ENCODE measurements at regions not wholly inside any gene's neighbourhood (a gene's known extent, or its start where the extent isn't known, plus 50 kb on each side); places are given as distances from the start of the nearest gene placed in this dataset.
A peak's percentile ranks its signal among the peaks of the same experiment; 100 is the strongest.
"Not testable (repeated sequence)": the region's sequence is repeated elsewhere in the genome, so short reads cannot be mapped to it uniquely, and the experiment has no call there.

DNA sequence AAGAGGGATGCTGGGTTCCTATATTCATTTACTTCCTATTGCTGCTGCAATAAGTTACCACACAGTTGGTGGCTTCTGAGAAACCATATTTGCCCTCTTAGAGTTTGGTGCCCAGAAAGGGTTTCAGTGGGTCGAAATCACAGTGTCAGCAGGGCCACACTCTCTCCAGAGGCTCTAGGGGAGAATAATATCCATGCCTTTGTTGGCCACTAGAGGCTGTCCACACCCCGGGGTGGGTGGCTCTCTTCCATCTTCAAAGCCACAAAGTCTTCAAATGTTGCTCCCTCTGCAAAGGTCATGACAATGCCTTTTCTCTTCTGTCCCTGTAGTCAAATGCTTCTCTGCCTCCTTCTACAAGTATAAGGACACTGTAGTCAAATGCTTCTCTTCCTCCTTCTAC is 989.4 kb downstream of the CCSER2 start:
- no peaks in the 10 kb centered on the region for H3K27me3 Mint-ChIP-seq
- no peaks in the 10 kb centered on the region for H3K36me3 Mint-ChIP-seq
- H3K9me3 Mint-ChIP-seq = peaks cover 0 to 4% (median 2%) of the 10 kb centered on the region in 3 donors

DNA sequence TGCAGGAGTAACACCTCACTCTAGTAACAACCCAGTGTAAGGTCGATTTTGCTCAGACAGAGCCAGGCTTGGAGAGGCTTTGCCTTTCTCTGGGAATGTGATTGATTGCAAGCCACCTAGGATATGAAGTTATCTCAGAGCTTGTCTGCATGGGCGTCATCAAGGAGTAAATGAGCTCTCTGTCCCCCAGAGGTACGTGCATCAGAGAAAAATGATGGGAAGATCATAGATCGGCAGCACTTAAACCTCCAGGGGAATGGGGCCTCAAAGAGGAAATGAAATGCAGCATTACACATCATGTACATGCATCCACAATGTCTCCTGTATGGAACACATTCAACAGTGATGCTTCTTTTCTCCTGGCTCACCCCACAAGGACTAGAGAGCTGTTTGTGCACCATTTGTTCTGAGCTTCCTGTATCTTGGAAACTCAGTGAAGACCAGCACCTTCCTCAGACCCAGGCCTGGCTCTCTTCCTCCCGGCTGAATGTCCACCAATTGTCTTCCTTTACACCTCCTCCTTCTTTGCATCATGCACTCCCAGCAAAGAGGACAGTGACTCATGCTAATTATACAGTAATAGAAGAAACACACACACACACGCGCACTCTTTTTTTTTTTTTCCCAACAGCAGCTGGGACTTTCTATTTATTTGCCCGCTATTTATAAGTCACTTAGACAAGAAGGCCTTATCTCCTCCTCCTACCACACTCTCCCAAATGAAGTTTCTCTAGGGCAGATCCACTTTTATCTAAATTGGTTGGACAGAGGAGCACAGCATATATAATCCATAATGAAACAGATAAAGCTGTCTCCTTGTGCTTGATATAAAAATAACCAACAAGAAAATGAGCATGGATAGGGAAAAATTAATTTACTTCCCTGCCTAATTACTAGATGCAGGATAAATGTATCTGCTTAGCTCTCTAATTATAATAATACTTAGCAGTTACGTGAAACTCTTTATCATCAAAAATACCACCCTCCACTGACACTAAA is 990.7 kb downstream of the CCSER2 start:
- no peaks in the 10 kb centered on the region for H3K27me3 Mint-ChIP-seq
- no peak overlapping the region for H3K27ac Mint-ChIP-seq
- H3K4me3 Mint-ChIP-seq = no peak overlapping the region
- peaks cover 0 to 4% (median 2%) of the 10 kb centered on the region in 3 donors for H3K9me3 Mint-ChIP-seq
- no peaks in the 10 kb centered on the region for H3K36me3 Mint-ChIP-seq
- H3K4me1 Mint-ChIP-seq = no peaks in the 10 kb centered on the region

More for the DNA sequence above, 989.4 kb downstream of the CCSER2 start:
- no peak overlapping the region for H3K27ac Mint-ChIP-seq
- no peaks in the 10 kb centered on the region for H3K4me1 Mint-ChIP-seq
- H3K4me3 Mint-ChIP-seq = no peak overlapping the region

DNA sequence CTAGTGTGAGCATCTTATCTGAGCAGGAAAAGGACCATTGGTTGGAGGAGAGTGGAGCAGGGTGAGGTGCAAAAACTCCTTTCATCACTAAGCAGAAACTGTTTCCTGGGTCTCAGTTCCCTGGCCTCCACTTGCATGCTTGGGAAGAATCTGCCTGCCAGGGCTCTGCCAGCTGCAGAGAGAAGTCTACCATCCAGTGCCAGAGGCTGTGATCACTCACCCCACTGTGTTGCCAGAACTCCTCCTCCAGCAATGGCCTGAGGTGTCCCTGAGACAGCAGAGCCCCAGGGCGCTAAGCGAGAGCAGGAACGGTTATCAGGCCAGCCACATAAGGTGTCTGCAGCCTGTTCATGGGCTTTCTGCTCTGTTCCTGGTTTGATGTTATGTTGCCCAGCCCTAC is 991.4 kb downstream of the CCSER2 start:
- no peaks in the 10 kb centered on the region for H3K4me1 Mint-ChIP-seq
- peaks cover 0 to 4% (median 2%) of the 10 kb centered on the region in 3 donors for H3K9me3 Mint-ChIP-seq
- no peak overlapping the region for H3K27ac Mint-ChIP-seq
- no peaks in the 10 kb centered on the region for H3K27me3 Mint-ChIP-seq
- H3K36me3 Mint-ChIP-seq = no peaks in the 10 kb centered on the region
- H3K4me3 Mint-ChIP-seq = no peak overlapping the region

DNA sequence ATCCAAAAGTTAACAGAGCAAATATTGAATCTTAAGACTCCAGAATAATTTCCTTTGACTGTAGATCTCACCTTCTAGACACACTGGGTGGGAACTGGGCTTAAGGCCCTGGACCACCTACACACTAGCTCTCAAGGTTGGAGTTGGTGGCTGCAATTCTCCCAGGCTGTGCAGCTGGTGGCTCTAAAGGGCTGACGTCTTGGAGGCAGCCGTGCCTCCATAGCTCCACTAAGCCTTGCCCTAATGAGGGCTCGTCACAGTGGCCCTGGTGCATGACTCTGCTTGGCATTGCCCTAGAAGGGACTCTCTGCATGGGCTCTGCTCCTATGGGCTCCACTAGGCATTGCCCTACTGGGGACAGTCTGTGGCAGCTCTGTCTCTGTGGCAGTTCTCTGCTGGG is 1005.2 kb downstream of the CCSER2 start:
- Mint-ChIP-seq H3K4me1 (no peaks in the 10 kb centered on the region), H3K4me3 (no peak overlapping the region), H3K27me3 (peaks cover 1% of the 10 kb centered on the region), H3K36me3 (no peaks in the 10 kb centered on the region), H3K27ac (no peak overlapping the region), H3K9me3 (peaks cover 0 to 3% (median 2%) of the 10 kb centered on the region in 3 donors)

DNA sequence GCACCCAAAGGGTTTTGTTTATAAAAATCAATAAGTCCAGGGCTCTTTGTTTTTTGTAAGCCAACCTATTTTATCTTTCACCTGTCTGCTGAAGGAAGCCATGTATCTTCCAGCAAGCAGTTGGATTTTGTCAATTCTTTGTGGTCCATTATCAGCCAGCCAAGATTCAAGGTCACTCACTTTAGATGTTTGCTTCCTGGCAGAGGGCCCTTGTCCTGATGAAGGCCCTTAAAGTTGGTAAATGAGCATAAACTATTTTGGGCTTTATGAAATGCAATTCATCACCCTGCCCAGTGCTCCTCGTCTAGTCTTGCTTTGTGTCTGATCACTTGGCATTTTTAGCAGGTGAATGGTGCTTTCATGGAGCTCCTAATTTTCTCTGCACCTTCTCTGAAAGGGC is 1004.2 kb downstream of the GRID1 start:
- Mint-ChIP-seq H3K9me3 (peaks cover 0 to 2% (median 0%) of the 10 kb centered on the region in 3 donors), H3K4me1 (no peaks in the 10 kb centered on the region)

DNA sequence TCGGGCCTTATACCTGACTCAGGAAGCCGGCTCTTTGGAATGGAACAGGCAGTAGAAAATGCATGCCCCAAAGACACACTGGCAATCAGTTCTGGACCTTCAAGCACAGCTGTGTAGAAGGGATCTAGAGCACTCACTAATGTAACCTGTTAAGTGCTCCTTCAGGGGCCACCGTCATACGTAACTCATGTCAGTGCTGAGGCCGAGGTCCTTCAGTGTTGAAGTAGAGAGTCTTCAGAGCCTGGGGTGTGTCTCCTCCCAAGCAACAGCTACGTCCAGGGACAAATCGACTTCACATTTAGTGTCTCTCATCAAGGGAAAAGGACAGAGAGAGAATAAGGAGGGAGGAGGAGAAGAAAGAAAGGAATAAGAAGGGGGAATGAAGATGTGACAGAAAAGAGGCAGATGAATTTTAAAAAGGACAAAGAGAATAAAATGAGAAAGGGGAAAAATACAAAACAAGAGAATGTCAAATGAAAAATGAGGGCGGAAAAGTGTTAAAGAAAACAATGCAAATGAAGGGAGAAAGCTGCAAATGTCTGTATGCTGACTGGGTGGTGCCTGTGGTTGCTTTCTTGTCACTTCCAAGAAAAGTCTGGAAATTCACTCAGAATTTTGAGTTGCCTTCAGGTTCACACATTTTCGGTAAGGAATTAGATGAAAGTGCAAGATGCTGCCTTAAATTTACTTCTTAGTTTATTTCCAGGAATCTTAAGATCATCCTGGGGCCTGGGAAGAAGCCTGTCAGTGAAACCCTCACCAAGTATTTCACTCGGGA is 989.4 kb downstream of the GRID1 start:
- Mint-ChIP-seq H3K36me3 (no peaks in the 10 kb centered on the region), H3K4me1 (no peaks in the 10 kb centered on the region), H3K4me3 (no peak overlapping the region), H3K9me3 (peaks cover 0 to 2% (median 0%) of the 10 kb centered on the region in 3 donors), H3K27ac (no peak overlapping the region), H3K27me3 (no peaks in the 10 kb centered on the region)

More for the DNA sequence above, 1004.2 kb downstream of the GRID1 start:
- H3K36me3 Mint-ChIP-seq = no peaks in the 10 kb centered on the region
- no peak overlapping the region for H3K4me3 Mint-ChIP-seq
- H3K27ac Mint-ChIP-seq = no peak overlapping the region
- no peaks in the 10 kb centered on the region for H3K27me3 Mint-ChIP-seq

DNA sequence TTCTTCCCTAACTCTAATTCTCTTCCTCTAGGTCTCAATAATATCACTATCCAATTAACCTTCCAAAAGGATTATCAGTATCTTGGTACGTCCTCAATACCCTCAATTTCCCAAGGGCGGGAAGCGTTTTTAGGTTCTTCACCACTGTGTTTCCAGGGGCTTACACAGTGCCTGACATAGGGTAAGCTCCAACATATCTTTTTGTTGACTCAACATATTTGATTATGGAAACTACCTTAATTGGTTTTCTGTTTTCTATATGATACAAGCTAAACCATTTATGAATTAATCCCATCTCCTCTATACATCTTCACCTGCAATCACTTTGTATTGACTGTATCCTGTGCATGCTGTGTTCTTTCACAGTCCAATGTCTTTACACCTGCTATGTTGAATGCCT is 987.3 kb downstream of the GRID1 start:
- no peak overlapping the region for H3K27ac Mint-ChIP-seq
- no peaks in the 10 kb centered on the region for H3K36me3 Mint-ChIP-seq
- H3K9me3 Mint-ChIP-seq = peaks cover 0 to 2% (median 0%) of the 10 kb centered on the region in 3 donors

DNA sequence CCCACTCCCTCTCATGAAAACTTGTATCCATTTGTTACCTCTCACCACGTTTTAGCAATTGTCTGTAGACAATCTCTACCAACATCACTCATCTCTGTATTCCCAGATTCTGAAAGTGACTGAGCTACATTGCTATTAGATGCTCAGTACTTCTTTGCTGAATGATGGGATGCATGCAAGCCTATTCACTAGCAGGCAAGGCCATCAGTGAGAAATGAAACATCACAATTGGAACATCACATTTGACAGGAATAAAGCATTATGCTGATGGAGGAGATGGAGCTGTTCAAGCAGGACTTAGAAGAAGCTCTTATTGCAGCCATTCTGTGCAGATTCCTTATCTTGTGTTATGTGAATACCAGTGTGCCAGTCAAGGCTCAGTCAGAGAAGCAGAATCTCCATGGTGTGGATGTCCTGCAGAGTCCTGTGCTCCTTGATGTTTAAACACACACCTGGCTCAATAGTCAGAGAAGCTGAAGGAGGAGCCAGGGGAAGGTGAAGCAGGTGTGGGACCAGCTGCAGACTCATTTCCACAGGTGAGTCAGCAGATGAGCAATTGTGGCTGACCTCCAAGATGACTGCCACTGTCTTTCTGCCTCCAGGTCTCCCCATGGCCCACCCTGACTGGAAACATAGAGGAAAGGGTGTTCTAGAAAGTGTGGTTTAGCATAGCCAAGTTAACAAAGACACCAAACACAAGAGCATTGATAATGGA is 965.5 kb downstream of the GRID1 start:
- H3K9me3 Mint-ChIP-seq = peaks cover 0 to 3% (median 2%) of the 10 kb centered on the region in 3 donors
- H3K4me3 Mint-ChIP-seq = no peak overlapping the region
- H3K27ac Mint-ChIP-seq = no peak overlapping the region
- H3K4me1 Mint-ChIP-seq = no peaks in the 10 kb centered on the region
- no peaks in the 10 kb centered on the region for H3K36me3 Mint-ChIP-seq
- no peaks in the 10 kb centered on the region for H3K27me3 Mint-ChIP-seq

More for the DNA sequence above, 987.3 kb downstream of the GRID1 start:
- Mint-ChIP-seq H3K27me3 (no peaks in the 10 kb centered on the region), H3K4me3 (no peak overlapping the region), H3K4me1 (no peaks in the 10 kb centered on the region)

DNA sequence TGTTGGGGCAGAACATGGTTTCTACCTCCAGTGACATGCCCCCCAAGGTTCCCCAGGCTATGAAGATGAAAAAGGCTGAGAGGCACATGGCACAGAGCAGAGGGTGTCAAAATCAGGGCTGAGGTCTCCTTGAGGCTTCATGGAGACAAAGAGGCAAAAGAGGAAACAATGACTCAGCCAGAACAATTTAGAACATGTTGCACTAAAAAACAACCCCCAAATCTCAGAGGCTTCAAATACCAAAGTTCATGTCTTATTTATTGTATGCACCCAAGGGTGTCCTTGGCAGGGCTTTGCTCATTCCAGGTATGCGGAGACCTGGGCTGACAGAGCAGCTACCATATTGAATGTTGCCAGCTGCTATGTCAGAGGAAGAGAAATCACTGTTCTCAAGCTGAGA is 964.1 kb downstream of the GRID1 start:
- H3K27ac Mint-ChIP-seq = no peak overlapping the region
- H3K27me3 Mint-ChIP-seq = no peaks in the 10 kb centered on the region
- H3K4me1 Mint-ChIP-seq = no peaks in the 10 kb centered on the region
- H3K36me3 Mint-ChIP-seq = no peaks in the 10 kb centered on the region
- H3K4me3 Mint-ChIP-seq = no peak overlapping the region
- H3K9me3 Mint-ChIP-seq = peaks cover 0 to 3% (median 2%) of the 10 kb centered on the region in 3 donors

DNA sequence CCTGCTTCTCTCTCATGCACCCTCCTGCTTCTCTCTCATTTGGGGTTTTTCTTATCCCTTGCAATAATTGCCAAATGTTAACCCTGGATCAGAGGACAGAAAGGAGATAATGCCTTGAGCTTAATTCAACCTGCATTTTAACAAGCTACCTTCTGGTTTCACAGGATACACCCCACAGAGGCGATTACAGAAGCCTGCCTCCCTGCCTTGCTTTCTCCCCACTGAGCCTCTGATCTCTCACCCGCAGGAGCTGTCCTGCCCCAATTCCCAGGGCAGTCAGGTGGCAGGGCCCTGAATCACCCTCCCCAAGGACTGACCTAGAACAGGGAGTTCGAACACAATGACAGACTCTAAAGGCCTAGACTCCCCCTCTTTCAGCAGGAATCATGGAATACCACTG is 959.5 kb downstream of the GRID1 start:
- no peaks in the 10 kb centered on the region for H3K27me3 Mint-ChIP-seq
- no peak overlapping the region for H3K4me3 Mint-ChIP-seq
- H3K36me3 Mint-ChIP-seq = no peaks in the 10 kb centered on the region
- no peak overlapping the region for H3K27ac Mint-ChIP-seq
- H3K9me3 Mint-ChIP-seq = peaks cover 2 to 22% (median 5%) of the 10 kb centered on the region in 3 donors
- no peaks in the 10 kb centered on the region for H3K4me1 Mint-ChIP-seq

DNA sequence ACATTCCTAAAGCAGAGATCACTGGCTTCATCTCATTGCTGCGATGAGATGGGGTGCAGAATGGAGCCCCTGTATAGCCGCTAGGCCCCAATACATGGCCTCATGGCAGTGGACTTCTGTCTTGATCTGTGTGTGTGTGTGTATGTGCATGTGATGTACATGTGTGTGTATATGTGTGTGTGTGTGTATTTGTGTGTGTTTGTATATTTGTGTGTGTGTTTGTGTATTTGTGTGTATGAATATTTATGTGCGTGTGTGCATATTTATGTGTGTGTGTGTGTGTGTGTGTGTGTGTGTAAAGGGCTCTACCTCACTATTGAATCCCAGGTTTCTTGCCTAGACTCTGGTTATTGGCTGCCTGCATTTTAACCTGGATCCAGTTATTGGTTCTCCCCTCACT is 958.2 kb downstream of the GRID1 start:
- Mint-ChIP-seq H3K36me3 (no peaks in the 10 kb centered on the region), H3K4me3 (no peak overlapping the region), H3K4me1 (no peaks in the 10 kb centered on the region), H3K27me3 (no peaks in the 10 kb centered on the region), H3K9me3 (peaks cover 2 to 22% (median 5%) of the 10 kb centered on the region in 3 donors), H3K27ac (no peak overlapping the region)

DNA sequence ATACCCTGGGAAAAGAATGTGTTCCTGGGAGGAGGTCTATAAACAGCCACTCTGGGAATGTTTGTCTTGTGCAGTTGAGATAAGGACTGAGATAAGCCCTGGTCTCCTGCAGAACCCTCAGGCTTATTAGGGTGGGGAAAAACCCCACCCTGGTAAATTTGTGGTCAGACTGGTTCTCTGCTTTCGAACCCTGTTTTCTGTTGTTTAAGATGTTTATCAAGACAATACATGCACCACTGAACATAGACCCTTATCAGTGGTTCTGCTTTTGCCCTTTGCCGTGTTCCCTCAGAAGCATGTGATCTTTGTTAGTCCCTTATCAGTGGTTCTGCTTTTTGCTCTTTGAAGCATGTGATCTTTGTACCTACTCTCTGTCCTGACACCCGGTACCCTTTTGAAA is 956.0 kb downstream of the GRID1 start:
- H3K4me1 Mint-ChIP-seq, H3K36me3 Mint-ChIP-seq, H3K27me3 Mint-ChIP-seq, H3K27ac Mint-ChIP-seq: not testable (repeated sequence)
- Mint-ChIP-seq H3K4me3 (peak overlapping the region in 1 of 4 donors; percentile 39), H3K9me3 (peaks cover 5 to 22% (median 5%) of the 10 kb centered on the region in 3 donors)

DNA sequence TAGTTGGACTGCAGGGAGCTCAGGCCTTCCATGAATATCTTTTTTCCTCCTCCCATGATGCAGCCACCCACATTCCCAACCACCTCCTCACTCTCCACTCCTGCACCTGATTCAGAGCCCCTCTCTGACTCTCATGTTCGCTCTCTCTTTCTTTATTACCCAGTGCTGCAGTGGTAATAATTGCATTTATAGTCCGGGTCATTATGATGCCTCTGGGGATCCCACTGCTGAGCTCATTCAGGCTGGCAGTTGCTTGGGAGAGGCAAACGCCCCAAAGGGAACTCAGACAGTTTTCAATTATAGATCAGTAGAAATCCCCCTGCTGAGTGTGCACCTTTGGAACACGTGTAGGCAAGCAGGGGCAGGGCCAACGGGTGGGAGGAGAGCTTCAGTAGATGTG is 953.0 kb downstream of the GRID1 start:
- Mint-ChIP-seq H3K27me3 (no peaks in the 10 kb centered on the region), H3K9me3 (peaks cover 5 to 22% (median 7%) of the 10 kb centered on the region in 3 donors), H3K4me1 (no peaks in the 10 kb centered on the region), H3K27ac (no peak overlapping the region), H3K36me3 (no peaks in the 10 kb centered on the region), H3K4me3 (no peak overlapping the region)

DNA sequence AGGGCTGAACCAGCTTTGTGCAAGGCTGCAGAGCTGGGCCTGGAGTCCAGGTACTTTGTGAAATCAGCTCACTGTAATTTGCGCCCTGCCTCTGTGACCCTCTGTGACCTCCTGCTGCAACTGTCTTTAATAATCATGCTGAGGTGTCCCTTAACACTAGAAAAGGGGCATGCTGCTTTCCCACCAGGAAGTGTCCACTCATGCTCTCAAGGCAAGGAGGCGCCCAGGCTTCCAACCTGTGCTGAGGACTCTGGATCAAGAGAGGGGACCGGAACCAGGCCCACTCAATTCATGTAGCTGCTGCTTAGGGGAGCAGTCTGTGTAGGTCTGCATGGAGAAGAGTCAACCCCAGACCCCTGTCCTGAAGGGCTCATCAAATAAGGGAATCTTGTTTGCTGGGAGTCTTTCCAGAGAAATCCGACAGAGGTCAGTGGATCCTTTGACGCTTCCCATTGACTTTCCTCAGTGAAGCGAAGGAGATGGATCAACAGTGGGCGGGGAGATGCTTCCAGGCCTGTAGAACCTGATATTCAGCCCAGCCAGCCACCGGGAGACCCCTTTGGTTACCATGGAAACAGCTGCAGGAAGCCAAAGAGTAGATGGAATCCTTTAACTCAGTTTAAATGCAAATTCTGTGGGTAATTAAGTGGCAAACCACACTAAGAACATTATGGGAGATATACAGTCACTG is 945.9 kb downstream of the GRID1 start:
- H3K36me3 Mint-ChIP-seq = peaks cover 2% of the 10 kb centered on the region
- H3K4me3 Mint-ChIP-seq = no peak overlapping the region
- peaks cover 5% of the 10 kb centered on the region for H3K27me3 Mint-ChIP-seq
- no peaks in the 10 kb centered on the region for H3K4me1 Mint-ChIP-seq
- H3K9me3 Mint-ChIP-seq = peaks cover 0 to 2% (median 0%) of the 10 kb centered on the region in 3 donors
- no peak overlapping the region for H3K27ac Mint-ChIP-seq

Data from IgD-negative memory B cell (primary cell).